CD14-positive monocyte (primary cell): ENCODE measurements at regions not wholly inside any gene's neighbourhood (a gene's known extent, or its start where the extent isn't known, plus 50 kb on each side); places are given as distances from the start of the nearest gene placed in this dataset.

Source experiments
- DNase-seq, 3 donors: peaks; one replicate each; pipeline ENCODE4 v3.0.0-alpha.2; 2011 to 2022
- H2AFZ ChIP-seq: 2 replicates; pipeline ENCODE4 v1.6.0; 2012; ENCODE audit warnings: mild to moderate bottlenecking, low read depth, low read length, inconsistent platforms; ENCODE audit not compliant: insufficient read depth, poor library complexity, severe bottlenecking
- H3K27ac ChIP-seq, 2 donors: 1 replicate in 1 of 2; 2 replicates in 1 of 2; pipeline ENCODE4 v1.5.1; 2012 to 2013; ENCODE audit warnings: low read length in 2 of 2, control low read depth in 1 of 2, inconsistent platforms in 1 of 2, low read depth in 1 of 2, mild to moderate bottlenecking in 1 of 2
- H3K27me3 ChIP-seq, 2 donors: one replicate each; pipeline versions ENCODE4 v1.6.0 to v1.6.1; 2011 to 2013; ENCODE audit warnings: low read length in 2 of 2; ENCODE audit not compliant: control insufficient read depth in 2 of 2, insufficient read depth in 2 of 2
- H3K36me3 ChIP-seq, 2 donors: replicated peaks in 1 of 2; 1 replicate in 1 of 2; 2 replicates in 1 of 2; pipeline versions ENCODE4 v1.5.1 to v1.6.1; 2012 to 2013; ENCODE audit warnings: low read length in 2 of 2, control low read depth in 1 of 2, inconsistent platforms in 1 of 2, mild to moderate bottlenecking in 1 of 2; ENCODE audit not compliant: insufficient read depth in 2 of 2, control insufficient read depth in 1 of 2
- H3K4me1 ChIP-seq, 2 donors: 1 replicate in 1 of 2; 2 replicates in 1 of 2; pipeline versions ENCODE4 v1.5.1 to v1.6.1; 2012 to 2013; ENCODE audit warnings: low read length in 2 of 2, control low read depth in 1 of 2, inconsistent platforms in 1 of 2, mild to moderate bottlenecking in 1 of 2, moderate library complexity in 1 of 2; ENCODE audit not compliant: insufficient read depth in 2 of 2, control insufficient read depth in 1 of 2
- H3K4me2 ChIP-seq: replicated peaks from 2 replicates; pipeline ENCODE3; 2012; ENCODE audit warnings: low read length, moderate library complexity, mild to moderate bottlenecking; ENCODE audit not compliant: poor library complexity, severe bottlenecking; ENCODE audit errors: extremely low read depth
- H3K4me3 ChIP-seq, 3 experiments: fragments of 200-600 bp in 1 of 3; sonication (generic) in 1 of 3; replicated peaks in 1 of 3; 1 replicate in 2 of 3; 2 replicates in 1 of 3; pipeline ENCODE4 v1.5.1; 2011 to 2013; ENCODE audit warnings: low read length in 3 of 3, mild to moderate bottlenecking in 3 of 3, control low read depth in 2 of 3, low read depth in 2 of 3, inconsistent platforms in 1 of 3, moderate library complexity in 1 of 3
- H3K79me2 ChIP-seq: 2 replicates; pipeline ENCODE4 v1.6.0; 2012; ENCODE audit warnings: mild to moderate bottlenecking, control low read depth, inconsistent platforms, low read length, moderate library complexity; ENCODE audit not compliant: insufficient read depth
- H3K9ac ChIP-seq: 2 replicates; pipeline ENCODE4 v1.6.0; 2017; ENCODE audit warnings: low read length, mild to moderate bottlenecking; ENCODE audit not compliant: insufficient read depth, poor library complexity, severe bottlenecking
- H3K9me3 ChIP-seq, 2 donors: replicated peaks in 1 of 2; 1 replicate in 1 of 2; 2 replicates in 1 of 2; pipeline versions ENCODE4 v1.5.1 to v1.6.1; 2012 to 2013; ENCODE audit warnings: low read length in 2 of 2, control low read depth in 1 of 2; ENCODE audit not compliant: control insufficient read depth in 1 of 2, insufficient read depth in 1 of 2
- H4K20me1 ChIP-seq: 2 replicates; pipeline ENCODE4 v1.6.0; 2012; ENCODE audit warnings: mild to moderate bottlenecking, low read length, control low read depth, moderate library complexity; ENCODE audit not compliant: insufficient read depth
- H3K27ac Mint-ChIP-seq, 7 donors: one replicate each; pipeline ENCODE4 v1.8.0; 2020; ENCODE audit warnings: mild to moderate bottlenecking in 7 of 7, mixed read lengths in 7 of 7, moderate library complexity in 6 of 7, inconsistent platforms in 2 of 7
- H3K27me3 Mint-ChIP-seq, 3 donors: one replicate each; pipeline ENCODE4 v1.8.0; 2021 to 2022; ENCODE audit warnings: low read depth in 3 of 3, mild to moderate bottlenecking in 3 of 3, mixed read lengths in 3 of 3, moderate library complexity in 3 of 3, inconsistent platforms in 1 of 3
- H3K36me3 Mint-ChIP-seq, 2 donors: one replicate each; pipeline ENCODE4 v1.8.0; 2020; ENCODE audit warnings: mixed read lengths in 2 of 2, inconsistent platforms in 1 of 2, mild to moderate bottlenecking in 1 of 2
- H3K4me1 Mint-ChIP-seq: one replicate; pipeline ENCODE4 v1.8.0; 2020; ENCODE audit warnings: mild to moderate bottlenecking, mixed read lengths
- H3K4me3 Mint-ChIP-seq, 2 donors: one replicate each; pipeline ENCODE4 v1.8.0; 2020; ENCODE audit warnings: mild to moderate bottlenecking in 2 of 2, mixed read lengths in 2 of 2, moderate library complexity in 1 of 2
- H3K9me3 Mint-ChIP-seq, 7 donors: one replicate each; pipeline ENCODE4 v1.8.0; 2020 to 2022; ENCODE audit warnings: mixed read lengths in 7 of 7, mild to moderate bottlenecking in 6 of 7, moderate library complexity in 6 of 7, inconsistent platforms in 2 of 7
- WGBS: methylation state at CpG from one replicate; pipeline ENCODE4 v1.1.5; 2013; ENCODE audit warnings: missing lambda C conversion rate; ENCODE audit not compliant: insufficient coverage; 5-methylcytosine and 5-hydroxymethylcytosine counted together
- intact Hi-C, 2 donors: fragments of 100-400 bp; cut with micrococcal nuclease; formaldehyde crosslinking; loops; one replicate each; pipeline versions ENCODE4 v1.15.0 to v1.15.1; 2023
- TF ChIP-seq, protein P1 (sequence below): fragments of 200-600 bp; IDR thresholded peaks from one replicate; pipeline ENCODE4 v1.8.0; 2022; ENCODE audit warnings: antibody characterized with exemption, mild to moderate bottlenecking

DNA sequence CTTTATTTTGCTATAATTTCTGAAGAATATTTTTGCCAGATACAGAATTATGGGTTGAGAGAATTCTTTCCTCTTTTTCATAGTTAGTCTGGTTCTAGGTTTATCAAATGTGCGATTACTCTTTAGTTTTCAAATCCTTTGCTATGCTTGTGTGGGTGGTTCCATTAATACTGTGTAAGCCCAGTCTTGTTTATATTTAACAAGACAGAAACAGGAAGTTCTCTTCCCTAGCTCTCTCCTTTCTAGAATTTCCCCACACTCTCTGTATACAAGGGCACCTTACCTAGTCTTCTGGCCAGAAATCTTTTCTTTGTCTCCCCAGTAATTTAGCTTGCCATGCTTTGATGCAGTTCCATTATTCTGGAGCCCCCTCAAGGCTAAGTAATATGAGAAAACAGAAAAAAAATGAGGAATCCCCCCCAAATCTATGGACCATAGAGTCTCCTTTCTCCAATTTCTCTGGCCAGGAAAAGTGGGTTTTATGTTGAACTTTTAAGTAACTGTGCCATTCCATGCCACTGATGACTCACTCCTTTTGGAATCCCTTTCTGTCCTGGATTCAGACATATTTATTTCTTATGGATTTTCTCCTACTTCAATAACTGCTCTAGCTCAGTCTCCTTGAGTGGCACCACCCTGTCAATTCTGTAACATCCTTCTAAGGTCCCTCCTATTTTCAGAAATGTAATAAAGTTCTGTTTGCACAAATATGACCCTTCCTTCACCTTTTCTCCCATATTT lies 1714.1 kb downstream of the EFNA5 start:
- H2AFZ ChIP-seq: no peak overlapping the region
- Mint-ChIP-seq H3K4me1 (no peaks in the 10 kb centered on the region), H3K9me3 (peaks cover 0 to 5% (median 0%) of the 10 kb centered on the region in 7 donors), H3K27ac (no peak overlapping the region), H3K4me3 (no peak overlapping the region), H3K27me3 (no peaks in the 10 kb centered on the region), H3K36me3 (no peaks in the 10 kb centered on the region)
- WGBS: no CpG with 5 or more reads among the region's 1 CpG
- no peaks in the 10 kb centered on the region for H3K27me3 ChIP-seq
- H3K79me2 ChIP-seq: no peaks in the 10 kb centered on the region
- no peak overlapping the region for H3K4me2 ChIP-seq
- H3K27ac ChIP-seq: no peak overlapping the region
- H3K4me1 ChIP-seq: no peaks in the 10 kb centered on the region
- no peaks in the 10 kb centered on the region for H4K20me1 ChIP-seq
- H3K9ac ChIP-seq: no peak overlapping the region
- TF ChIP-seq, protein P1, sequence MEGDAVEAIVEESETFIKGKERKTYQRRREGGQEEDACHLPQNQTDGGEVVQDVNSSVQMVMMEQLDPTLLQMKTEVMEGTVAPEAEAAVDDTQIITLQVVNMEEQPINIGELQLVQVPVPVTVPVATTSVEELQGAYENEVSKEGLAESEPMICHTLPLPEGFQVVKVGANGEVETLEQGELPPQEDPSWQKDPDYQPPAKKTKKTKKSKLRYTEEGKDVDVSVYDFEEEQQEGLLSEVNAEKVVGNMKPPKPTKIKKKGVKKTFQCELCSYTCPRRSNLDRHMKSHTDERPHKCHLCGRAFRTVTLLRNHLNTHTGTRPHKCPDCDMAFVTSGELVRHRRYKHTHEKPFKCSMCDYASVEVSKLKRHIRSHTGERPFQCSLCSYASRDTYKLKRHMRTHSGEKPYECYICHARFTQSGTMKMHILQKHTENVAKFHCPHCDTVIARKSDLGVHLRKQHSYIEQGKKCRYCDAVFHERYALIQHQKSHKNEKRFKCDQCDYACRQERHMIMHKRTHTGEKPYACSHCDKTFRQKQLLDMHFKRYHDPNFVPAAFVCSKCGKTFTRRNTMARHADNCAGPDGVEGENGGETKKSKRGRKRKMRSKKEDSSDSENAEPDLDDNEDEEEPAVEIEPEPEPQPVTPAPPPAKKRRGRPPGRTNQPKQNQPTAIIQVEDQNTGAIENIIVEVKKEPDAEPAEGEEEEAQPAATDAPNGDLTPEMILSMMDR: no peak
- DNase-seq: no peak
- no peak overlapping the region for H3K4me3 ChIP-seq
- no peaks in the 10 kb centered on the region for H3K9me3 ChIP-seq
- intact Hi-C loops: no loop called here
- no peaks in the 10 kb centered on the region for H3K36me3 ChIP-seq

- Histone ChIP-seq H3K9me3 (no peaks in the 10 kb centered on the region), H3K27ac (no peak overlapping the region), H2AFZ (no peak overlapping the region), H3K27me3 (no peaks in the 10 kb centered on the region), H3K4me2 (no peak overlapping the region), H3K9ac (no peak overlapping the region), H4K20me1 (no peaks in the 10 kb centered on the region), H3K79me2 (no peaks in the 10 kb centered on the region), H3K4me1 (no peaks in the 10 kb centered on the region), H3K36me3 (no peaks in the 10 kb centered on the region), H3K4me3 (no peak overlapping the region)
- H3K4me3 Mint-ChIP-seq: no peak overlapping the region
- intact Hi-C loops: no loop called here
- no CpG with 5 or more reads among the region's 3 CpGs for WGBS
- H3K4me1 Mint-ChIP-seq: no peaks in the 10 kb centered on the region
- H3K36me3 Mint-ChIP-seq: no peaks in the 10 kb centered on the region
- peaks cover 0 to 3% (median 0%) of the 10 kb centered on the region in 7 donors for H3K9me3 Mint-ChIP-seq
- no peak for DNase-seq
- TF ChIP-seq, protein P1: no peak
- no peaks in the 10 kb centered on the region for H3K27me3 Mint-ChIP-seq
- H3K27ac Mint-ChIP-seq: no peak overlapping the region
Measured at GRCh38 chr5:105954341-105954740, 1716.4 kb downstream of the EFNA5 start.
